ENCODE measurements at regions not wholly inside any gene's neighbourhood (a gene's known extent, or its start where the extent isn't known, plus 50 kb on each side); places are given as distances from the start of the nearest gene placed in this dataset.
"Not testable (repeated sequence)": the region's sequence is repeated elsewhere in the genome, so short reads cannot be mapped to it uniquely, and the experiment has no call there.

- intact Hi-C loops (cut with DNase I, micrococcal nuclease), result no loop called here
- Mint-ChIP-seq H3K27ac (no peak overlapping the region), H3K4me1 (no peaks in the 10 kb centered on the region), H3K36me3 (ENCODE audit: low read depth) (no peaks in the 10 kb centered on the region), H3K9me3 (ENCODE audit: low read depth) (no peaks in the 10 kb centered on the region), H3K4me3 (no peak overlapping the region), H3K27me3 (no peaks in the 10 kb centered on the region)
- ChIA-PET POLR2A (no interaction called here), CTCF (no interaction called here)
- no peak for DNase-seq
- no peak for ATAC-seq
Observed at GRCh38 chr6:51098246-51098645, 279.6 kb downstream of the TFAP2B start.

- DNase-seq, result no peak
- Mint-ChIP-seq H3K27ac (no peak overlapping the region), H3K9me3 (ENCODE audit: low read depth) (no peaks in the 10 kb centered on the region), H3K27me3 (no peaks in the 10 kb centered on the region), H3K36me3 (ENCODE audit: low read depth) (no peaks in the 10 kb centered on the region), H3K4me3 (no peak overlapping the region), H3K4me1 (no peaks in the 10 kb centered on the region)
- ChIA-PET POLR2A (no interaction called here), CTCF (no interaction called here)
- no peak for ATAC-seq
- intact Hi-C loops (cut with DNase I, micrococcal nuclease), result no loop called here
Observed at GRCh38 chr6:51098791-51099190, 280.1 kb downstream of the TFAP2B start.

- Mint-ChIP-seq H3K4me1 (no peaks in the 10 kb centered on the region), H3K27me3 (no peaks in the 10 kb centered on the region), H3K4me3 (no peak overlapping the region), H3K36me3 (ENCODE audit: low read depth) (no peaks in the 10 kb centered on the region), H3K27ac (no peak overlapping the region), H3K9me3 (ENCODE audit: low read depth) (no peaks in the 10 kb centered on the region)
- CTCF ChIA-PET, result no interaction called here
- ATAC-seq (no peak), DNase-seq (no peak)
- intact Hi-C loops (cut with DNase I, micrococcal nuclease), result no loop called here
- POLR2A ChIA-PET, result no interaction called here
Observed at GRCh38 chr6:51099201-51099600, 280.5 kb downstream of the TFAP2B start.

GRCh38 chr6:51105357-51105756 is 286.7 kb downstream of the TFAP2B start:
- no peak for DNase-seq

GRCh38 chr6:51107769-51108203 is 289.1 kb downstream of the TFAP2B start:
- H3K4me1 Mint-ChIP-seq, result no peaks in the 10 kb centered on the region
- POLR2A ChIA-PET, result no interaction called here
- no peak overlapping the region for H3K4me3 Mint-ChIP-seq

More at GRCh38 chr6:51105357-51105756, 286.7 kb downstream of the TFAP2B start:
- H3K27ac Mint-ChIP-seq, result no peak overlapping the region
- no peaks in the 10 kb centered on the region for H3K9me3 Mint-ChIP-seq (ENCODE audit: low read depth)
- H3K4me3 Mint-ChIP-seq, result no peak overlapping the region
- ATAC-seq, result no peak
- intact Hi-C loops (cut with DNase I, micrococcal nuclease), result no loop called here
- H3K36me3 Mint-ChIP-seq (ENCODE audit: low read depth), result no peaks in the 10 kb centered on the region
- ChIA-PET CTCF (no interaction called here), POLR2A (no interaction called here)
- no peaks in the 10 kb centered on the region for H3K4me1 Mint-ChIP-seq
- no peaks in the 10 kb centered on the region for H3K27me3 Mint-ChIP-seq

GRCh38 chr6:51108563-51109234 is 290.0 kb downstream of the TFAP2B start:
- POLR2A ChIA-PET, result no interaction called here
- ATAC-seq, result no peak
- CTCF ChIA-PET, result interaction anchor here (0.6 to 0.7 kb wide), 2 partner anchors 186 to 224 kb away, joined by 3 read pairs; no protein-coding TSS in a partner anchor

More at GRCh38 chr6:51107769-51108203, 289.1 kb downstream of the TFAP2B start:
- CTCF ChIA-PET, result no interaction called here
- Mint-ChIP-seq H3K27ac (no peak overlapping the region), H3K9me3 (ENCODE audit: low read depth) (no peaks in the 10 kb centered on the region), H3K27me3 (no peaks in the 10 kb centered on the region), H3K36me3 (ENCODE audit: low read depth) (no peaks in the 10 kb centered on the region)
- DNase-seq, result no peak
- intact Hi-C loops (cut with DNase I, micrococcal nuclease), result no loop called here
- ATAC-seq, result no peak

GRCh38 chr6:51112731-51113130 is 294.1 kb downstream of the TFAP2B start:
- no peak overlapping the region for H3K27ac Mint-ChIP-seq
- ATAC-seq (no peak), DNase-seq (no peak)
- peaks cover 3% of the 10 kb centered on the region for H3K9me3 Mint-ChIP-seq (ENCODE audit: low read depth)
- no peaks in the 10 kb centered on the region for H3K27me3 Mint-ChIP-seq
- no peak overlapping the region for H3K4me3 Mint-ChIP-seq
- intact Hi-C loops (cut with DNase I, micrococcal nuclease), result no loop called here
- H3K4me1 Mint-ChIP-seq, result no peaks in the 10 kb centered on the region
- CTCF ChIA-PET, result no interaction called here
- no peaks in the 10 kb centered on the region for H3K36me3 Mint-ChIP-seq (ENCODE audit: low read depth)
- POLR2A ChIA-PET, result no interaction called here

More at GRCh38 chr6:51108563-51109234, 290.0 kb downstream of the TFAP2B start:
- DNase-seq, result no peak
- H3K27ac Mint-ChIP-seq, result no peak overlapping the region
- intact Hi-C loops (cut with DNase I, micrococcal nuclease), result no loop called here
- no peaks in the 10 kb centered on the region for H3K9me3 Mint-ChIP-seq (ENCODE audit: low read depth)
- H3K27me3 Mint-ChIP-seq, result no peaks in the 10 kb centered on the region
- H3K4me1 Mint-ChIP-seq, result no peaks in the 10 kb centered on the region
- H3K36me3 Mint-ChIP-seq (ENCODE audit: low read depth), result no peaks in the 10 kb centered on the region
- no peak overlapping the region for H3K4me3 Mint-ChIP-seq

GRCh38 chr6:51116723-51117122 is 298.1 kb downstream of the TFAP2B start:
- ChIA-PET CTCF (no interaction called here), POLR2A (no interaction called here)
- peaks cover 3% of the 10 kb centered on the region for H3K9me3 Mint-ChIP-seq (ENCODE audit: low read depth)
- H3K27ac Mint-ChIP-seq, result no peak overlapping the region
- H3K27me3 Mint-ChIP-seq, result no peaks in the 10 kb centered on the region
- no peaks in the 10 kb centered on the region for H3K36me3 Mint-ChIP-seq (ENCODE audit: low read depth)
- ATAC-seq (no peak), DNase-seq (no peak)
- no peak overlapping the region for H3K4me3 Mint-ChIP-seq
- no peaks in the 10 kb centered on the region for H3K4me1 Mint-ChIP-seq
- intact Hi-C loops (cut with DNase I, micrococcal nuclease), result no loop called here

- POLR2A ChIA-PET, result no interaction called here
- ATAC-seq, result no peak
- no peaks in the 10 kb centered on the region for H3K4me1 Mint-ChIP-seq
- H3K4me3 Mint-ChIP-seq, result no peak overlapping the region
- no peak overlapping the region for H3K27ac Mint-ChIP-seq
- no peak for DNase-seq
- intact Hi-C loops (cut with DNase I, micrococcal nuclease), result no loop called here
- H3K9me3 Mint-ChIP-seq (ENCODE audit: low read depth), result peaks cover 3% of the 10 kb centered on the region
- H3K36me3 Mint-ChIP-seq (ENCODE audit: low read depth), result no peaks in the 10 kb centered on the region
- CTCF ChIA-PET, result no interaction called here
- H3K27me3 Mint-ChIP-seq, result no peaks in the 10 kb centered on the region
Observed at GRCh38 chr6:51118792-51119191, 300.1 kb downstream of the TFAP2B start.

GRCh38 chr6:51120016-51120415 is 301.3 kb downstream of the TFAP2B start:
- no peak overlapping the region for H3K4me3 Mint-ChIP-seq
- DNase-seq, result no peak
- no peaks in the 10 kb centered on the region for H3K4me1 Mint-ChIP-seq
- intact Hi-C loops (cut with DNase I, micrococcal nuclease), result no loop called here
- CTCF ChIA-PET, result no interaction called here
- H3K36me3 Mint-ChIP-seq (ENCODE audit: low read depth), result no peaks in the 10 kb centered on the region
- POLR2A ChIA-PET, result no interaction called here
- H3K27ac Mint-ChIP-seq, result no peak overlapping the region
- H3K27me3 Mint-ChIP-seq, result no peaks in the 10 kb centered on the region
- H3K9me3 Mint-ChIP-seq (ENCODE audit: low read depth), result peaks cover 3% of the 10 kb centered on the region
- no peak for ATAC-seq

GRCh38 chr6:51121380-51121976 is 302.8 kb downstream of the TFAP2B start:
- CTCF ChIA-PET, H3K27me3 Mint-ChIP-seq: not testable (repeated sequence)

GRCh38 chr6:51129043-51129442 is 310.4 kb downstream of the TFAP2B start:
- no peaks in the 10 kb centered on the region for H3K4me1 Mint-ChIP-seq
- no peak overlapping the region for H3K27ac Mint-ChIP-seq
- ATAC-seq (no peak), DNase-seq (no peak)
- intact Hi-C loops (cut with DNase I, micrococcal nuclease), result no loop called here
- ChIA-PET POLR2A (no interaction called here), CTCF (no interaction called here)
- no peak overlapping the region for H3K4me3 Mint-ChIP-seq
- H3K36me3 Mint-ChIP-seq (ENCODE audit: low read depth), result no peaks in the 10 kb centered on the region
- H3K27me3 Mint-ChIP-seq, result no peaks in the 10 kb centered on the region
- H3K9me3 Mint-ChIP-seq (ENCODE audit: low read depth), result peaks cover 10% of the 10 kb centered on the region

More at GRCh38 chr6:51121380-51121976, 302.8 kb downstream of the TFAP2B start:
- H3K27ac Mint-ChIP-seq; H3K36me3 Mint-ChIP-seq (ENCODE audit: low read depth); DNase-seq; H3K9me3 Mint-ChIP-seq (ENCODE audit: low read depth); ATAC-seq; POLR2A ChIA-PET; intact Hi-C loops (cut with DNase I, micrococcal nuclease); H3K4me1 Mint-ChIP-seq; H3K4me3 Mint-ChIP-seq: not testable (repeated sequence)
